ENCODE measurements at regions not wholly inside any gene's neighbourhood (a gene's known extent, or its start where the extent isn't known, plus 50 kb on each side); places are given as distances from the start of the nearest gene placed in this dataset.

- no peak for TF ChIP-seq CTCF (IDR thresholded peaks at IDR 0.05; ENCODE audit: low read depth, low read length)
- no peak for TF ChIP-seq POLR2A (IDR thresholded peaks at IDR 0.05; ENCODE audit: extremely low read depth, insufficient read length)
- no peak for TF ChIP-seq MYC (IDR thresholded peaks at IDR 0.05; ENCODE audit: low read depth, low read length)
- no peak for TF ChIP-seq MAX (IDR thresholded peaks at IDR 0.05; ENCODE audit: low read depth, low read length)
Measured at GRCh38 chr7:93015101-93015778, 102.5 kb downstream of the SAMD9 start.
